HL-60 (cell line): ENCODE measurements at regions not wholly inside any gene's neighbourhood (a gene's known extent, or its start where the extent isn't known, plus 50 kb on each side); places are given as distances from the start of the nearest gene placed in this dataset.

Experiments used
- DNase-seq, 2 experiments: peaks; one replicate each; pipeline ENCODE4 v3.0.0-alpha.2; 2010 to 2020; ENCODE audit warnings: low read depth in 1 of 2, low spot score in 1 of 2
- H3K27ac ChIP-seq: fragments of 250-450 bp; sonication (Bioruptor Pico); replicated peaks from 2 replicates; pipeline ENCODE4 v1.5.1; 2020; ENCODE audit warnings: mild to moderate bottlenecking, moderate library complexity
- H3K27me3 ChIP-seq: fragments of 250-450 bp; sonication (Bioruptor Pico); 2 replicates; pipeline ENCODE4 v1.5.1; 2021; ENCODE audit warnings: mild to moderate bottlenecking, moderate library complexity; ENCODE audit not compliant: insufficient read depth, poor library complexity, severe bottlenecking
- H3K4me3 ChIP-seq: replicated peaks from 2 replicates; pipeline ENCODE4 v1.5.1; 2011; ENCODE audit warnings: mild to moderate bottlenecking, control low read depth, low read length; ENCODE audit not compliant: insufficient read depth
- GABPA ChIP-seq: IDR thresholded peaks from 2 replicates; pipeline ENCODE4 v1.6.1; 2012; ENCODE audit warnings: low read depth
- POLR2AphosphoS5 ChIP-seq: IDR thresholded peaks from 2 replicates; pipeline ENCODE4 v1.6.1; 2012; ENCODE audit warnings: low read depth
- SPI1 ChIP-seq: IDR thresholded peaks from 2 replicates; pipeline ENCODE4 v1.6.1; 2012; ENCODE audit warnings: low read depth, mild to moderate bottlenecking, borderline replicate concordance
- TF ChIP-seq, protein P1 (sequence below): IDR thresholded peaks from 2 replicates; pipeline ENCODE4 v1.6.1; 2012; ENCODE audit warnings: low read depth; ENCODE audit not compliant: insufficient replicate concordance
- TF ChIP-seq, protein P2 (sequence below): IDR thresholded peaks from one replicate; pipeline ENCODE4 v1.5.1; 2011; ENCODE audit warnings: low read length, control low read depth, inconsistent platforms; ENCODE audit not compliant: insufficient read depth

DNA sequence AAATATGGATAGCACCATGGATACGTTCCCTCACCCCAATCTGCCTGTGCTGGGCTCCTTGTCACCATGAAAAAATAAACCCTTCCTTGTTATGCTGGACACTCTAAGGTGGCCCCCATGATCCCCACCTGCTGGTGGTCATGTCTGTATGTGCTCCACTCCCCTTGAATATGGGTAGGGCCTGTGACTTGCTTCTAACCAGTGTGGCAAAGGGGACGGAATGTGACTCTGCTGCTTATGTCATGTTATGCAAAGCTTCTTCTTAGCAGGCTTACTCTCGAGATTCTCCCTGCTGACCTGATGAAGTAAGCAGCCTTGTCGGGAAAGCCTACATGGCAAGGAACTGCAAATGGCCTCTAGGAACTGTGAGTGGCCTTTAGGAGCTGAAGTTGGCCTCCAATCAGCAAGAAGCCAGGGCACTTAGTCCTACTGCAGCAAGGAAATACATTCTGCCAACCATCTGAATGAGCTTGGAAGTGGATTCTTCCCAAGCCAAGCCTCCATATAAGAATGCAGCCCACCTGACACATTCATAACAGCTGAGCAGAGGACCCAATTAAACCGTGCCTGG is 159.9 kb downstream of the CCDC34 start:
- DNase-seq, result no peak
- no peak overlapping the region for H3K4me3 ChIP-seq
- TF ChIP-seq POLR2AphosphoS5, result no peak
- TF ChIP-seq GABPA, result no peak
- TF ChIP-seq, protein P1, sequence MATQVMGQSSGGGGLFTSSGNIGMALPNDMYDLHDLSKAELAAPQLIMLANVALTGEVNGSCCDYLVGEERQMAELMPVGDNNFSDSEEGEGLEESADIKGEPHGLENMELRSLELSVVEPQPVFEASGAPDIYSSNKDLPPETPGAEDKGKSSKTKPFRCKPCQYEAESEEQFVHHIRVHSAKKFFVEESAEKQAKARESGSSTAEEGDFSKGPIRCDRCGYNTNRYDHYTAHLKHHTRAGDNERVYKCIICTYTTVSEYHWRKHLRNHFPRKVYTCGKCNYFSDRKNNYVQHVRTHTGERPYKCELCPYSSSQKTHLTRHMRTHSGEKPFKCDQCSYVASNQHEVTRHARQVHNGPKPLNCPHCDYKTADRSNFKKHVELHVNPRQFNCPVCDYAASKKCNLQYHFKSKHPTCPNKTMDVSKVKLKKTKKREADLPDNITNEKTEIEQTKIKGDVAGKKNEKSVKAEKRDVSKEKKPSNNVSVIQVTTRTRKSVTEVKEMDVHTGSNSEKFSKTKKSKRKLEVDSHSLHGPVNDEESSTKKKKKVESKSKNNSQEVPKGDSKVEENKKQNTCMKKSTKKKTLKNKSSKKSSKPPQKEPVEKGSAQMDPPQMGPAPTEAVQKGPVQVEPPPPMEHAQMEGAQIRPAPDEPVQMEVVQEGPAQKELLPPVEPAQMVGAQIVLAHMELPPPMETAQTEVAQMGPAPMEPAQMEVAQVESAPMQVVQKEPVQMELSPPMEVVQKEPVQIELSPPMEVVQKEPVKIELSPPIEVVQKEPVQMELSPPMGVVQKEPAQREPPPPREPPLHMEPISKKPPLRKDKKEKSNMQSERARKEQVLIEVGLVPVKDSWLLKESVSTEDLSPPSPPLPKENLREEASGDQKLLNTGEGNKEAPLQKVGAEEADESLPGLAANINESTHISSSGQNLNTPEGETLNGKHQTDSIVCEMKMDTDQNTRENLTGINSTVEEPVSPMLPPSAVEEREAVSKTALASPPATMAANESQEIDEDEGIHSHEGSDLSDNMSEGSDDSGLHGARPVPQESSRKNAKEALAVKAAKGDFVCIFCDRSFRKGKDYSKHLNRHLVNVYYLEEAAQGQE, result no peak
- TF ChIP-seq SPI1, result no peak
- TF ChIP-seq, protein P2, sequence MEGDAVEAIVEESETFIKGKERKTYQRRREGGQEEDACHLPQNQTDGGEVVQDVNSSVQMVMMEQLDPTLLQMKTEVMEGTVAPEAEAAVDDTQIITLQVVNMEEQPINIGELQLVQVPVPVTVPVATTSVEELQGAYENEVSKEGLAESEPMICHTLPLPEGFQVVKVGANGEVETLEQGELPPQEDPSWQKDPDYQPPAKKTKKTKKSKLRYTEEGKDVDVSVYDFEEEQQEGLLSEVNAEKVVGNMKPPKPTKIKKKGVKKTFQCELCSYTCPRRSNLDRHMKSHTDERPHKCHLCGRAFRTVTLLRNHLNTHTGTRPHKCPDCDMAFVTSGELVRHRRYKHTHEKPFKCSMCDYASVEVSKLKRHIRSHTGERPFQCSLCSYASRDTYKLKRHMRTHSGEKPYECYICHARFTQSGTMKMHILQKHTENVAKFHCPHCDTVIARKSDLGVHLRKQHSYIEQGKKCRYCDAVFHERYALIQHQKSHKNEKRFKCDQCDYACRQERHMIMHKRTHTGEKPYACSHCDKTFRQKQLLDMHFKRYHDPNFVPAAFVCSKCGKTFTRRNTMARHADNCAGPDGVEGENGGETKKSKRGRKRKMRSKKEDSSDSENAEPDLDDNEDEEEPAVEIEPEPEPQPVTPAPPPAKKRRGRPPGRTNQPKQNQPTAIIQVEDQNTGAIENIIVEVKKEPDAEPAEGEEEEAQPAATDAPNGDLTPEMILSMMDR, result no peak
- no peak overlapping the region for H3K27ac ChIP-seq
- H3K27me3 ChIP-seq, result no peaks in the 10 kb centered on the region

DNA sequence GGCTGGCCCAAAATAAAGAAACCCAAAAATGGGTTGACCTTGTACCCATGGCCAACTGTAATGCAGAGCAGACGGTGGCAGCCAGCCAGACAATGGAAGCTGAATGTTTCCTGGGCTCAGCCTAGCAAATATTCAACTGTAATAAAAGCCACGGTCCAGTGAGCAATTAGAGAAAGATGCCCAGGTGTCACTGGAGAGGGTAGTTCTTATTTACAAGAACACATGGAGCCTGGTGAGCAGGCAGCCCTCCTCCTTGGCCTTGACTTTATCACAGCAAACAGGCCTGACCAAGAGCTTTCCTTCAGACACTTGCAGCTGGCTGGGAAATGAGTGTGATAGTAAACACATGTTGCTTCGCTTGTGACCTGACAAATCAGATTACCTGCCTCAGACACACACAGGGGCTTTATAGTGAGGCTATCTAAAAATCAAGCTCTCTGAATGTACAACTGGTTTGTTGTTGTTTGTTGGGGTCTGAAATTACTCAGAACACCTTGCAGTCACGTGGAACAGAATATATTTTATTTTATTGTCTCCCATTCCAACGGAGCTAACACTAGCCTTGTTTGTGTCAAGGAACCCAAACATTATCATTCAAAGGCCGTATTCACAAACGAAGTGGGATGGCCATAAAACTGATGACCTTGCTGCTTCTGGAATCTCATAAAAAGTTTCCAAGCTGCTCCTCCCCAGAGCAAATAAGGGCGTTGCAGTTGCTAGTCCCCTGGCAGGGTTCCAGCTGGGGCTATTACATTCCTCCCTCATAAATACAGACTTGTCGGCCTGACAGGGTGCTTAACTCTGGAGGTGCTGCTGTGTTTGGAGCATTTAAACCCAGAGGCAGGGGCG is 161.1 kb downstream of the BBOX1 start:
- Histone ChIP-seq H3K4me3 (no peak overlapping the region), H3K27ac (no peak overlapping the region), H3K27me3 (no peaks in the 10 kb centered on the region)
- no peak for DNase-seq
- TF ChIP-seq GABPA, result no peak
- no peak for TF ChIP-seq SPI1
- TF ChIP-seq, protein P2, result no peak
- TF ChIP-seq, protein P1, result no peak
- no peak for TF ChIP-seq POLR2AphosphoS5

DNA sequence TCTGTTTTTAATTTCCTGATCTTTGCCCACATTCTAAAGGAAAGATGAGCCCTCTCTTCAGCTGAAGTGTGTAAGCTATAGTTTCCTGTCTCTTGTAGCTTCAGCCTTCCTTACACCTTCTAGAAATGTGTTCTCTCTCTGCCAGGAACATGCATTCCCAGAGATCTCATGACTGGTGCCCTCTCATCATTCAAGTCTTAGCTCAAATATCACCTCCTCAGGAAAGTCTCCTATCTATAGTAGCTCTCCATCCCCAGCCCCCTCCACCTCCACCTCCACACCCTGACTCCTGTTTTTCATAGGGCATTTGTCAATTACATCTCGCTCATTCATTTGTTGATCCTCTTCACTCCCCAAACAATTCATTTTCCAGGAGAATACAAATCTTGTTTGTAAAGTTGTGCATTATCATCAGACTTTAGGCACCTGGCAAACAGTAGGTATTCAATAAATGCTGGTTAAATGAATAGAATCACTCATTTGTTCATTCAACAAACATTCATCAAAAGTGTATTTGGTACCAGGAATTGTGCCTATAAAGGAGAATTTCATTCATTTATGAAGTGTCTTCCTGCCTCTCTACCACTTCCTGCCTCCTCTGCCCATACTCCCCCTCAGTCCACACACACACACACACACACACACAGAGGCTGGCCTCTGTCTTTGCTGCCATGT is 160.3 kb downstream of the BBOX1 start:
- no peak overlapping the region for H3K27ac ChIP-seq
- TF ChIP-seq SPI1, result no peak
- TF ChIP-seq, protein P2, result no peak
- no peak for TF ChIP-seq GABPA
- TF ChIP-seq POLR2AphosphoS5, result no peak
- TF ChIP-seq, protein P1, result no peak

More for the DNA sequence above, 160.3 kb downstream of the BBOX1 start:
- Histone ChIP-seq H3K4me3 (no peak overlapping the region), H3K27me3 (no peaks in the 10 kb centered on the region)
- no peak for DNase-seq
